ENCODE measurements at regions not wholly inside any gene's neighbourhood (a gene's known extent, or its start where the extent isn't known, plus 50 kb on each side); places are given as distances from the start of the nearest gene placed in this dataset.

DNA sequence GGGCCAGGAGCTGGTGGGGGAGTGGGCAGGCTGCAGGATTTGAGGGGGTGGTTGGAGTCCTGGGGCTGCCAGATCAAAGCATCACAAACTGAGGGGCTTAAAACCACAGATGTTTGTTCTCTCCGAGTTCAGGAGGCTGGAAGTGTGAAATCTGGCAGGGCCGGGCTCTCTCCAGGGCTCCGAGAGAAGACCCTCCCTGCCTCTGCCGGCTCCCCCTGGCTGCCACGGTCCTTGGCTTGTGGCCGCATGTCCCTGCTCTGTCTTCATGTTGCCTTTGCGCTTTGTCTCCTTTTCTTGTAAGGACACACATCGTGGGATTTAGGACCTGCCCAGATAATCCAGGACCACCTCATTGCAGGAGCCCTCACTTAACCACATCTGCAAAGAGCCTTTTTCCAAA, 139.8 kb upstream of the GSE1 start:
- DNase-seq (ENCODE audit: low read depth), result no peak
- TF ChIP-seq, protein P1, sequence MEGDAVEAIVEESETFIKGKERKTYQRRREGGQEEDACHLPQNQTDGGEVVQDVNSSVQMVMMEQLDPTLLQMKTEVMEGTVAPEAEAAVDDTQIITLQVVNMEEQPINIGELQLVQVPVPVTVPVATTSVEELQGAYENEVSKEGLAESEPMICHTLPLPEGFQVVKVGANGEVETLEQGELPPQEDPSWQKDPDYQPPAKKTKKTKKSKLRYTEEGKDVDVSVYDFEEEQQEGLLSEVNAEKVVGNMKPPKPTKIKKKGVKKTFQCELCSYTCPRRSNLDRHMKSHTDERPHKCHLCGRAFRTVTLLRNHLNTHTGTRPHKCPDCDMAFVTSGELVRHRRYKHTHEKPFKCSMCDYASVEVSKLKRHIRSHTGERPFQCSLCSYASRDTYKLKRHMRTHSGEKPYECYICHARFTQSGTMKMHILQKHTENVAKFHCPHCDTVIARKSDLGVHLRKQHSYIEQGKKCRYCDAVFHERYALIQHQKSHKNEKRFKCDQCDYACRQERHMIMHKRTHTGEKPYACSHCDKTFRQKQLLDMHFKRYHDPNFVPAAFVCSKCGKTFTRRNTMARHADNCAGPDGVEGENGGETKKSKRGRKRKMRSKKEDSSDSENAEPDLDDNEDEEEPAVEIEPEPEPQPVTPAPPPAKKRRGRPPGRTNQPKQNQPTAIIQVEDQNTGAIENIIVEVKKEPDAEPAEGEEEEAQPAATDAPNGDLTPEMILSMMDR (IDR thresholded peaks at IDR 0.05; ENCODE audit: control insufficient read depth, insufficient read depth, low read depth, low read length, missing control alignments), result no peak
- no peak overlapping the region for H3K4me3 ChIP-seq (ENCODE audit: control insufficient read depth, low read depth, low read length)

DNA sequence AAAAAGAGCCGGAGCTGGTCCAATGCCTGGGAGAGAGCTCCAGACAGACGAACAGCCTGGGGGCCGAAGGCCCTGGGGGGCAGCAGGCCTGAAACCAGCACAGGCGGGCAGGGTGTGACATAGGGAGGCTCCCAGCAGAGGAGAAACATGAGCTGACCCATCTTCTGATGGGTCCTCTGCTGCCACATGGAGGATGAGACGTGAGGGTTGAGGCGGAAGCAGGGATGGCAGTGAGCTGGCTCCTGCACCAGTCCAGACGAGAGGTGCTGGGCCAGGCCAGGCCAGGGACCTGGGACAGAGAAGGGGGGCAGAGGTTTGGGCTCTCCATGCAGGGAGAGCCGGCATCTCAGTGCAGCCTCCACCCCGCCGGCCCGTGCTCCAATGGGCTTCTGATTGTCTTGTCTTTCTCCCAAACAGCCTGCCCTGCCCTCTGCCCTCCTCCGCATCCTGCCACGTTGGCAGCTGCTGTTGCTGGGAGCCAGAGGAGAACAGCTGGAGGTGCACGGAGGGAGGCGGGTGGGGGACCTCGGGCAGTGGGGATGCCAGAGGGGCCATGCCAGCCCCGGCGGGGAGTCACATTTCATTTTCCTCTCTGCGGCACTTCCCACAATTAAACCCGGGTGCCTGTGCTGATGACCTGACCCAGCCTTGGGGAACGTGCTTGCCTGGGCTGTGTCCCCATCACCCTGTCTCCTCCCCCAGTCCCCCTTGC, 139.1 kb upstream of the GSE1 start:
- no peak overlapping the region for H3K4me3 ChIP-seq (ENCODE audit: control insufficient read depth, low read depth, low read length)
- DNase-seq (ENCODE audit: low read depth), result no peak
- TF ChIP-seq, protein P1 (IDR thresholded peaks at IDR 0.05; ENCODE audit: control insufficient read depth, insufficient read depth, low read depth, low read length, missing control alignments), result no peak

DNA sequence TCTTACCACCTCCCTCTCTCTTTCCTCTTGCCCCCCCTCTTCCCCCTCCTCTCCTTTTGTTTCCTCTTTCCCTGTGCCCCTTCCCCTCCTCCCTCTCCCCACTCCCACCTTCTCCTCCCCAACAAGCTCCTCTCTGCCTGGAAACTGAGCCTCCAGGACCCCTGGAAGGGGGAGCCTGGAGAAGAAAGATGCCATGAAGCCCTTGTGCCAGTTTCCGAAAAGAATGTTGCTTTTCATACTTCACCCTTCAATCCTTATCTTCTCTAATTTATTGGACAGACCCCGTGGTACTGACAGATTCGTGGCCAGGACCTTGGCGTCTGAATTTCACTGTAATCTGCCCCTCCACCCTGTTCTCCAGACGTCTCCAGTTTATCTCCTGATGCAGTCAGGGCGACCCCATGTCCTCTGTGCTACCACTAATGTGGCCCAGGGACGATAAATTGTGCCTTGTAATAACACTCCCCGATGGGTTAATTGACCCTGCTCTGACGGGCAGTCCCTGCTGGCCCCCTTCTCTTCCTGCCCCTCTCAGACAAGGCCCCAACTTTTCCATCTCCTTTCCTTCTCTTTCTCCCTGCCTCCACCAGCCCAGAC, 138.4 kb upstream of the GSE1 start:
- DNase-seq (ENCODE audit: low read depth), result no peak
- no peak overlapping the region for H3K4me3 ChIP-seq (ENCODE audit: control insufficient read depth, low read depth, low read length)
- TF ChIP-seq, protein P1 (IDR thresholded peaks at IDR 0.05; ENCODE audit: control insufficient read depth, insufficient read depth, low read depth, low read length, missing control alignments), result no peak

GRCh38 chr16:85475233-85475632, 137.9 kb upstream of the GSE1 start:
- TF ChIP-seq, protein P1 (IDR thresholded peaks at IDR 0.05; ENCODE audit: control insufficient read depth, insufficient read depth, low read depth, low read length, missing control alignments), result no peak
- no peak for DNase-seq (ENCODE audit: low read depth)
- no peak overlapping the region for H3K4me3 ChIP-seq (ENCODE audit: control insufficient read depth, low read depth, low read length)

GRCh38 chr16:85475691-85476300, 137.3 kb upstream of the GSE1 start:
- DNase-seq (ENCODE audit: low read depth), result no peak
- no peak overlapping the region for H3K4me3 ChIP-seq (ENCODE audit: control insufficient read depth, low read depth, low read length)
- TF ChIP-seq, protein P1 (IDR thresholded peaks at IDR 0.05; ENCODE audit: control insufficient read depth, insufficient read depth, low read depth, low read length, missing control alignments), result no peak

GRCh38 chr16:85476389-85476788, 136.7 kb upstream of the GSE1 start:
- DNase-seq (ENCODE audit: low read depth), result no peak
- no peak overlapping the region for H3K4me3 ChIP-seq (ENCODE audit: control insufficient read depth, low read depth, low read length)
- TF ChIP-seq, protein P1 (IDR thresholded peaks at IDR 0.05; ENCODE audit: control insufficient read depth, insufficient read depth, low read depth, low read length, missing control alignments), result no peak
